ENCODE measurements at regions not wholly inside any gene's neighbourhood (a gene's known extent, or its start where the extent isn't known, plus 50 kb on each side); places are given as distances from the start of the nearest gene placed in this dataset.
"Not testable (repeated sequence)": the region's sequence is repeated elsewhere in the genome, so short reads cannot be mapped to it uniquely, and the experiment has no call there.

DNA sequence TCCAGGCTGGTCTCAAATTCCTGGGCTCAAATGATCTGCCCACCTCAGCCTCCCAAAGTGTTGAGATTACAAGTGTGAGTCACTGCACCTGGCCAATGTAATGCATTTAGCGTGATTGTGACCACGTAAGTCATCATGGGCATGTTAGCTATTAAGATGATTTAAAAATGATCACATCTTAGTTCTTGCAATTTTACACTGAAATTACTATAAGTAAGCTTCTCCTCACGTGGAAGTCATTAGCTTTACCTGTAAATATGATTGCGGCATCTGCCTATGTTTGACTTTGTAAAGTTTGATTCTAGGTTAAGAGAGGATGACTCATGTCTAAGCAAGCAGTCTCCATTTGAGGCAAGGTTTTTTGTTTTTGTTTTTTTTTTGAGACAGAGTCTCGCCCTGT is 85.5 kb downstream of the PMAIP1 start:
- Histone ChIP-seq H3K36me3 (ENCODE audit: insufficient read depth in 1 of 2, low read depth in 1 of 2) (no peaks in the 10 kb centered on the region), H3K27me3 (ENCODE audit: insufficient read depth in 3 of 3, low read length in 2 of 3) (no peaks in the 10 kb centered on the region), H3K4me1 (no peaks in the 10 kb centered on the region), H3K9me3 (no peaks in the 10 kb centered on the region), H3K4me3 (no peak overlapping the region), H3K27ac (no peak overlapping the region)
- DNase-seq (no peak), ATAC-seq (no peak)
- intact Hi-C loops (cut with DNase I) = loop anchor here in 1 of 2 donors (5.0 to 10.0 kb wide), 2 partner anchors 567 to 1520 kb away; no protein-coding TSS in a partner anchor
- TF ChIP-seq, protein P1, sequence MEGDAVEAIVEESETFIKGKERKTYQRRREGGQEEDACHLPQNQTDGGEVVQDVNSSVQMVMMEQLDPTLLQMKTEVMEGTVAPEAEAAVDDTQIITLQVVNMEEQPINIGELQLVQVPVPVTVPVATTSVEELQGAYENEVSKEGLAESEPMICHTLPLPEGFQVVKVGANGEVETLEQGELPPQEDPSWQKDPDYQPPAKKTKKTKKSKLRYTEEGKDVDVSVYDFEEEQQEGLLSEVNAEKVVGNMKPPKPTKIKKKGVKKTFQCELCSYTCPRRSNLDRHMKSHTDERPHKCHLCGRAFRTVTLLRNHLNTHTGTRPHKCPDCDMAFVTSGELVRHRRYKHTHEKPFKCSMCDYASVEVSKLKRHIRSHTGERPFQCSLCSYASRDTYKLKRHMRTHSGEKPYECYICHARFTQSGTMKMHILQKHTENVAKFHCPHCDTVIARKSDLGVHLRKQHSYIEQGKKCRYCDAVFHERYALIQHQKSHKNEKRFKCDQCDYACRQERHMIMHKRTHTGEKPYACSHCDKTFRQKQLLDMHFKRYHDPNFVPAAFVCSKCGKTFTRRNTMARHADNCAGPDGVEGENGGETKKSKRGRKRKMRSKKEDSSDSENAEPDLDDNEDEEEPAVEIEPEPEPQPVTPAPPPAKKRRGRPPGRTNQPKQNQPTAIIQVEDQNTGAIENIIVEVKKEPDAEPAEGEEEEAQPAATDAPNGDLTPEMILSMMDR (IDR thresholded peaks at IDR 0.05) = no peak
- WGBS, 3 donors = 79 to 87% (median 82%) methylated on average over 5 of the region's 5 CpGs

DNA sequence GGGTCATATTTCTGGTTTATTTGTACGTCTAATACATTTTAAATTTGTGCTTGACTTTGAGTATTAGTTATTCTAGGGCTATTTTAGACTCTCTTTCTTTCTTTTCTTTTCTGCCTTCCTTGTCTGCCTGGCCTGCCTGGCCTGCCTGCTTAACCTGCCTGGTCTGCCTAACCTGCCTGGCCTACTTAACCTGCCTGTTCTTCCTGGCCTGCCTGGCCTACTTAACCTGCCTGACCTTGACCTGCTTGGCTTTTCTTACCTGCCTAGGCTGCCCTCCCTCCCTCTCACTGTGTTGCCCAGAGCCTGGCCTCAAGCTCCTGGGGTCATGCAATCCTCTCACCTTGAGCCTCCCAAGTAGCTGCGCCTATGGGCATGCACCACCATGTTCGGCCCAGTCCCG is 83.7 kb downstream of the PMAIP1 start:
- Histone ChIP-seq H3K27ac (no peak overlapping the region), H3K4me3 (no peak overlapping the region), H3K27me3 (ENCODE audit: insufficient read depth in 3 of 3, low read length in 2 of 3) (no peaks in the 10 kb centered on the region), H3K36me3 (ENCODE audit: insufficient read depth in 1 of 2, low read depth in 1 of 2) (no peaks in the 10 kb centered on the region), H3K4me1 (no peaks in the 10 kb centered on the region), H3K9me3 (no peaks in the 10 kb centered on the region)
- intact Hi-C loops (cut with DNase I) = loop anchor here in 1 of 2 donors (10.0 kb wide), 1 partner anchor 1521 kb away; no protein-coding TSS in a partner anchor
- TF ChIP-seq, protein P1 (IDR thresholded peaks at IDR 0.05) = no peak
- ATAC-seq = no peak
- no peak for DNase-seq
- 90 to 96% (median 94%) methylated on average over 4 of the region's 4 CpGs for WGBS, 3 donors

- H3K4me1 ChIP-seq = no peaks in the 10 kb centered on the region
- H3K9me3 ChIP-seq = no peaks in the 10 kb centered on the region
- intact Hi-C loops (cut with DNase I) = loop anchor here in 1 of 2 donors (10.0 kb wide), 1 partner anchor 1525 kb away; no protein-coding TSS in a partner anchor
- 84 to 91% (median 87%) methylated on average over 3 of the region's 3 CpGs for WGBS, 3 donors
- no peak overlapping the region for H3K27ac ChIP-seq
- H3K4me3 ChIP-seq = no peak overlapping the region
- TF ChIP-seq, protein P1 (IDR thresholded peaks at IDR 0.05) = no peak
- DNase-seq (no peak), ATAC-seq (no peak)
- no peaks in the 10 kb centered on the region for H3K36me3 ChIP-seq (ENCODE audit: insufficient read depth in 1 of 2, low read depth in 1 of 2)
- no peaks in the 10 kb centered on the region for H3K27me3 ChIP-seq (ENCODE audit: insufficient read depth in 3 of 3, low read length in 2 of 3)
These were observed 80.4 kb downstream of the PMAIP1 start for GRCh38 chr18:59980188-59980637.

- no peak for ATAC-seq
- no peak overlapping the region for H3K27ac ChIP-seq
- TF ChIP-seq, protein P1 (IDR thresholded peaks at IDR 0.05) = no peak
- DNase-seq = no peak
- peaks cover 0 to 20% (median 0%) of the 10 kb centered on the region in 3 donors for H3K27me3 ChIP-seq (ENCODE audit: insufficient read depth in 3 of 3, low read length in 2 of 3)
- no peaks in the 10 kb centered on the region for H3K9me3 ChIP-seq
- intact Hi-C loops (cut with DNase I) = no loop called here
- H3K4me1 ChIP-seq = no peaks in the 10 kb centered on the region
- H3K4me3 ChIP-seq = no peak overlapping the region
- 57 to 62% (median 61%) methylated on average over 4 of the region's 4 CpGs for WGBS, 3 donors
- no peaks in the 10 kb centered on the region for H3K36me3 ChIP-seq (ENCODE audit: insufficient read depth in 1 of 2, low read depth in 1 of 2)
These were observed 72.2 kb downstream of the PMAIP1 start for GRCh38 chr18:59971871-59972428.

DNA sequence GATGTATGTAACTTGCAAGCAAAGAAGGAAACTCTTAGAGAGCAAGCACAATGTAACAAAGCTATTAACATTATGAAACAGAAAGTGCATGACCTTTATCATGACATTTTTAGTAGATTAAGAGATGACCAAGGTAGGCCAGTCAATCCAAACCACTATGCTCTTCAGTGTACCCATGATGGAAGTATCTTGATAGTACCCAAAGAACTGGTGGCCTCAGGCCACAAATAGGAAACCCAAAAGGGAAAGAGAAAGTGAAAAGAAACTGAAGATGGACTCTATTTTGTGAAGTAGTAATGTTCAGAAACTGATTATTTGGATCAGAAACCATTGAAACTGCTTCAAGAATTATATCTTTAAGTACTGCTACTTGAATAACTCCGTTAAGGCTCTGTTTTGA is 71.3 kb downstream of the PMAIP1 start:
- DNase-seq; intact Hi-C loops (cut with DNase I); H3K27ac ChIP-seq; ATAC-seq; H3K9me3 ChIP-seq; H3K36me3 ChIP-seq (ENCODE audit: insufficient read depth in 1 of 2, low read depth in 1 of 2); H3K4me3 ChIP-seq; H3K4me1 ChIP-seq: not testable (repeated sequence)
- peaks cover 0 to 20% (median 0%) of the 10 kb centered on the region in 3 donors for H3K27me3 ChIP-seq (ENCODE audit: insufficient read depth in 3 of 3, low read length in 2 of 3)
- WGBS, 3 donors = 78 to 86% (median 83%) methylated on average over 1 of the region's 1 CpG

- ATAC-seq; intact Hi-C loops (cut with DNase I): not testable (repeated sequence)
These were observed 69.8 kb downstream of the PMAIP1 start for GRCh38 chr18:59969477-59970028.

More at GRCh38 chr18:59969477-59970028, 69.8 kb downstream of the PMAIP1 start:
- not testable (repeated sequence) for H3K36me3 ChIP-seq (ENCODE audit: insufficient read depth in 1 of 2, low read depth in 1 of 2); H3K4me3 ChIP-seq; H3K27ac ChIP-seq; H3K9me3 ChIP-seq; DNase-seq; H3K4me1 ChIP-seq
- peaks cover 0 to 20% (median 3%) of the 10 kb centered on the region in 3 donors for H3K27me3 ChIP-seq (ENCODE audit: insufficient read depth in 3 of 3, low read length in 2 of 3)
- WGBS, 3 donors = 27 to 37% (median 32%) methylated on average over 44 to 56 of the region's 56 CpGs

All from psoas muscle (tissue), 7 donors.